Endothelial cell of umbilical vein (primary cell): ENCODE measurements at regions not wholly inside any gene's neighbourhood (a gene's known extent, or its start where the extent isn't known, plus 50 kb on each side); places are given as distances from the start of the nearest gene placed in this dataset.

Source experiments
- BruUV-seq: library from RNA; stranded (reverse); fragments of 400-500 nt; replicated peaks from 2 replicates; lab custom pipeline; 2021; lab: Mats Ljungman, UMichigan
- CTCF ChIA-PET: fragments of 300-600, 350-600 bp; sonication (Branson Sonifier 250); formaldehyde crosslinking; loops from one replicate; lab custom pipeline; 2021; ENCODE audit warnings: antibody characterized with exemption, inconsistent platforms; lab: Charles Lee
- POLR2A ChIA-PET: fragments of 300-600, 350-600 bp; sonication (Branson Sonifier 250); formaldehyde crosslinking; loops from one replicate; lab custom pipeline; 2021; ENCODE audit warnings: antibody characterized with exemption, inconsistent platforms; lab: Charles Lee
- DNase-seq: peaks from one replicate; pipeline ENCODE4 v3.0.0-alpha.2; 2011; ENCODE audit warnings: low read depth, low spot score
- FAIRE-seq: peaks from 2 replicates; lab custom pipeline; 2011; peaks lifted over from hg19 to GRCh38; lab: Jason Lieb, UNC
- H2AFZ ChIP-seq: 2 replicates; pipeline ENCODE4 v1.6.0; 2012; ENCODE audit warnings: low read depth, low read length, control low read depth, inconsistent platforms
- H3K27ac ChIP-seq: 2 replicates; pipeline ENCODE4 v1.5.1; 2011; ENCODE audit warnings: low read depth, mild to moderate bottlenecking, control low read depth, low read length, moderate library complexity; ENCODE audit not compliant: insufficient read depth
- H3K27me3 ChIP-seq, 2 experiments: 2 replicates each; pipeline versions ENCODE4 v1.6.0 to v1.6.1; 2011; ENCODE audit warnings: low read length in 2 of 2, mixed read lengths in 1 of 2; ENCODE audit not compliant: control insufficient read depth in 2 of 2, insufficient read depth in 2 of 2
- H3K36me3 ChIP-seq, 2 experiments: 2 replicates in 1 of 2; 3 replicates in 1 of 2; pipeline ENCODE4 v1.5.1; 2011; ENCODE audit warnings: low read length in 2 of 2, mild to moderate bottlenecking in 1 of 2, moderate library complexity in 1 of 2; ENCODE audit not compliant: control insufficient read depth in 2 of 2, insufficient read depth in 2 of 2; ENCODE audit errors: extremely low read depth in 1 of 2
- H3K4me1 ChIP-seq: 3 replicates; pipeline ENCODE4 v1.5.1; 2011; ENCODE audit warnings: mild to moderate bottlenecking, low read length; ENCODE audit not compliant: control insufficient read depth, insufficient read depth; ENCODE audit errors: extremely low read depth
- H3K4me2 ChIP-seq: 2 replicates; pipeline ENCODE4 v1.6.1; 2011; ENCODE audit warnings: low read length, control low read depth, mixed read lengths; ENCODE audit not compliant: insufficient read depth
- H3K4me3 ChIP-seq, 3 experiments: fragments of 200-600 bp in 1 of 3; sonication (generic), shearing (Covaris generic) in 1 of 3; replicated peaks in 1 of 3; 2 replicates each; pipeline ENCODE4 v1.5.1; 2011 to 2016; ENCODE audit warnings: control low read depth in 3 of 3, low read length in 3 of 3, mild to moderate bottlenecking in 2 of 3, inconsistent platforms in 1 of 3, low read depth in 1 of 3, moderate library complexity in 1 of 3; ENCODE audit not compliant: insufficient read depth in 1 of 3
- H3K79me2 ChIP-seq: 2 replicates; pipeline ENCODE4 v1.6.0; 2012; ENCODE audit warnings: low read length, inconsistent platforms; ENCODE audit not compliant: control insufficient read depth, insufficient read depth
- H3K9ac ChIP-seq: replicated peaks from 2 replicates; pipeline ENCODE3; 2011; ENCODE audit warnings: low read length, control low read depth; ENCODE audit not compliant: insufficient read depth; ENCODE audit errors: extremely low read depth
- H3K9me1 ChIP-seq: replicated peaks from 3 replicates; pipeline ENCODE4 v1.6.0; 2011; ENCODE audit warnings: mild to moderate bottlenecking, low read length; ENCODE audit not compliant: control insufficient read depth, insufficient read depth; ENCODE audit errors: extremely low read depth
- H3K9me3 ChIP-seq: replicated peaks from 2 replicates; pipeline ENCODE4 v1.5.1; 2012; ENCODE audit warnings: low read length, inconsistent platforms; ENCODE audit not compliant: control insufficient read depth, insufficient read depth
- H4K20me1 ChIP-seq: replicated peaks from 2 replicates; pipeline ENCODE3; 2011; ENCODE audit warnings: mild to moderate bottlenecking, low read length; ENCODE audit not compliant: control insufficient read depth, insufficient read depth; ENCODE audit errors: extremely low read depth
- CTCF ChIP-seq, 2 donors: IDR thresholded peaks; 1 replicate in 1 of 2; 2 replicates in 1 of 2; pipeline ENCODE4 v1.5.1; 2011; ENCODE audit warnings: low read length in 2 of 2, mild to moderate bottlenecking in 2 of 2, moderate library complexity in 2 of 2, control low read depth in 1 of 2, inconsistent platforms in 1 of 2, low read depth in 1 of 2; ENCODE audit not compliant: insufficient read depth in 1 of 2; ENCODE audit errors: extremely low read depth in 1 of 2
- EZH2 ChIP-seq: IDR thresholded peaks from 2 replicates; pipeline ENCODE4 v1.6.1; 2012; ENCODE audit warnings: borderline replicate concordance, low read depth, mild to moderate bottlenecking, moderate library complexity, low read length, inconsistent platforms; ENCODE audit not compliant: severe bottlenecking
- GATA2 ChIP-seq: IDR thresholded peaks from 2 replicates; pipeline ENCODE4 v1.7.0; 2011; ENCODE audit warnings: low read depth, mild to moderate bottlenecking, moderate library complexity, mixed read lengths, low read length; ENCODE audit not compliant: insufficient read length, insufficient read depth
- JUN ChIP-seq: IDR thresholded peaks from 2 replicates; pipeline ENCODE4 v1.6.1; 2011; ENCODE audit warnings: borderline replicate concordance, low read depth; ENCODE audit not compliant: insufficient read length, insufficient read depth
- MAX ChIP-seq: IDR thresholded peaks from 2 replicates; pipeline ENCODE4 v1.6.1; 2011; ENCODE audit not compliant: insufficient read depth, insufficient read length
- MYC ChIP-seq: IDR thresholded peaks from one replicate; pipeline ENCODE4 v1.6.1; 2011; ENCODE audit warnings: mild to moderate bottlenecking, low read depth, low read length
- POLR2A ChIP-seq: IDR thresholded peaks from 2 replicates; pipeline ENCODE4 v1.6.1; 2012; ENCODE audit warnings: low read depth, mild to moderate bottlenecking, control low read depth, low read length
- POLR2AphosphoS5 ChIP-seq: IDR thresholded peaks from 2 replicates; pipeline ENCODE4 v1.6.1; 2012; ENCODE audit warnings: low read depth, mild to moderate bottlenecking, control low read depth, low read length, moderate library complexity; ENCODE audit not compliant: insufficient read depth
- dilution Hi-C: fragments of 300-500 bp; cut with MboI; formaldehyde crosslinking; loops from one replicate; pipeline ENCODE4 v1.15.0; 2019; ENCODE audit warnings: low sequenced_read_pairs; ENCODE audit not compliant: extremely low pct_ligation_motif_present
- intact Hi-C: fragments of 100-400 bp; cut with micrococcal nuclease; formaldehyde crosslinking; loops from one replicate; pipeline ENCODE4 v1.10.0; 2022

GRCh38 chr3:76815561-76815960, 224.3 kb upstream of the ROBO2 start:
- H4K20me1 ChIP-seq, result no peaks in the 10 kb centered on the region
- H3K4me2 ChIP-seq, result no peak overlapping the region
- H3K4me3 ChIP-seq, result no peak overlapping the region
- no peak overlapping the region for H3K9ac ChIP-seq
- no peak for TF ChIP-seq CTCF (IDR thresholded peaks at IDR 0.05; ENCODE audit: extremely low read depth in 1 of 2, insufficient read depth in 1 of 2, low read depth in 1 of 2, low read length in 2 of 2)
- no peak for TF ChIP-seq POLR2A
- no peak for TF ChIP-seq EZH2
- no peak for TF ChIP-seq POLR2AphosphoS5
- TF ChIP-seq GATA2, result no peak
- TF ChIP-seq JUN, result no peak
- TF ChIP-seq MYC, result no peak
- no peak for TF ChIP-seq MAX
- no TSS peak for BruUV-seq
- POLR2A ChIA-PET, result no interaction called here
- H3K79me2 ChIP-seq, result no peaks in the 10 kb centered on the region
- CTCF ChIA-PET, result interaction anchor here (1.1 kb wide), 1 partner anchor 10 kb away, joined by 3 read pairs; no protein-coding TSS in a partner anchor
- no peak overlapping the region for H2AFZ ChIP-seq
- FAIRE-seq (no peak), DNase-seq (no peak)
- H3K27me3 ChIP-seq, result no peaks in the 10 kb centered on the region
- no peak overlapping the region for H3K27ac ChIP-seq
- H3K36me3 ChIP-seq, result no peaks in the 10 kb centered on the region
- H3K9me3 ChIP-seq, result peaks cover 4% of the 10 kb centered on the region
- dilution Hi-C loops (no loop called here), intact Hi-C loops (no loop called here)
- no peaks in the 10 kb centered on the region for H3K4me1 ChIP-seq
- H3K9me1 ChIP-seq, result no peaks in the 10 kb centered on the region
